ACHN (cell line): ENCODE measurements at regions not wholly inside any gene's neighbourhood (a gene's known extent, or its start where the extent isn't known, plus 50 kb on each side); places are given as distances from the start of the nearest gene placed in this dataset.
"Not testable (repeated sequence)": the region's sequence is repeated elsewhere in the genome, so short reads cannot be mapped to it uniquely, and the experiment has no call there.

Experiments
- DNase-seq: peaks from one replicate; pipeline ENCODE4 v3.0.0-alpha.2; 2015
- in situ Hi-C: cut with HindIII; loops from 2 replicates; pipeline ENCODE4 v1.10.0; 2017; ENCODE audit warnings: low sequenced_read_pairs, low pct_ligation_motif_present, low pct_unique_long_range_greater_than_20kb

DNA sequence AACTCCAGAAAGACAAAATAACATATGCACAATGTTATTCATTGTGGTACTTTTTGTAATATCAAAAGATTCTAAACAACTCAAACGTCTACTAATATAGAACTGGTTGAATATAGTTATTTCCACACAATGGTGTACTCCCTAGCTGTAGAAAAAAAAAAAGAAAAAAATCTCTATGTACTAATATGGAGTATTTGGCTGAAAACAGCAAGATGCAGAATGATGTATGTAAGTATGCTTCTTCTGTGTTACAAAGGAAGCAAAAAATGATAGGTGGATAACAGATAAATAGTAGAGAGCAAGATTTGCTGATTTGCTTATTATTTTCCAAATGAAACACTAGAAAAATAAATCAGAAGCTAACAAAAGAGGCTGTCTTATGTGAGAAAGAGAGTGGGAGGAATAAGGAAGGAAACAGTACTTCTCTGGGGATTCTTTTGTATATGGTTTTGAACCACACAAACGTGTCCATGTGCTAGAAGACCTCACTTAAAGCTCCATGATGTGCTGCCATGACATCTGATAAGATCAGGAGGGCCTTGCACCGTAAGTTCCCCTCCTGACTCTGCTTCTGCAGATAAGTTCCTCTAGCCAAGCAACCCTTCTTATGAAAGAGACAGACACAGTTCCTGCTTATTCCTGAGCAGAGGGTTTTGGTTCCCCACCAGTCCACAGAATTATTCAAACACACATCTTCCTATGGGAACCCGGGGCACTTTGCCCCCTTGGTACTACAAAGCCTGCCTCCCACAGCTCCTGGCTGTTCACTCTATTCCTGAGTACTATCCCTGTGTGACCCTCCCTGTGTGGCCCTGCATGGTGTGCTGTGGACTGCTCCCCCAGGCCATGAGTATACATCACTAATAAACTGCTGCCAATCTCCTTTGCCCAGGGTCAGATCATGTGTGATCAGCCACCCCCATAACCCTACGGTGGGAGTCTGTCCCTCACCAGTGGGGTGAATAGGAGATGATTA, 159.1 kb downstream of the CCDC71L start:
- in situ Hi-C loops, result no loop called here
- no peak for DNase-seq

DNA sequence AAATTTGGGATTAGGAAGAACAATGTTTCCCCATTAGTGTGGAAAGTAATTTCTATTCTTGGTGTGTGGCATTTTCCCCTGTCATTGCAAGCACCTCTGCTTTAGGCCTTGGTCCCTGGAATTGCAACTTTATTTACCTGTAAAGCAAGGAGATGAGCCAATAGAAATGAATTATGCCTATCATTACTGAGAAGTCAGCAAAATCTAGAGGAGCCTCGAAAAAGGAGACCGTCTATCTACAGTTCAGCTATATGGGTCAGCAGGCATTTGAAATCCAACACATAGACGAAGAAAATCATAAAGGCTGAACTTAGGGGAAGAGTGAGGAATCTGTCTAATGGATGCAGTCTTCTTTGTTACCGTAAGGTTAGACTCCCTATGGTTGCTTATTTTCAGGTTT, 161.1 kb downstream of the CCDC71L start:
- in situ Hi-C loops, result no loop called here

DNA sequence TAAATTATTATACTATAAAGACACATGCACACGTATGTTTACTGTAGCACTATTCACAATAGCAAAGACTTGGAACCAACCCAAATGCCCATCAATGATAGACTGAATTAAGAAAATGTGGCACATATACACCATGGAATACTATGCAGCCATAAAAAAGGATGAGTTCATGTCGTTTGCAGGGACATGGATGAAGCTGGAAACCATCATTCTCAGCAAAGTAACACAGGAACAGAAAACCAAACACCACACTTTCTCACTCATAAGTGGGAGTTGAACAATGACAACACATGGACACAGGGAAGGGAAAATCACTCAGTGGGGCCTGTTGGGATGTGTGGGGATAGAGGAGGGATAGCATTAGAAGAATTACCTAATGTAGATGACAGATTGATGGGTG, 163.0 kb downstream of the CCDC71L start:
- DNase-seq, in situ Hi-C loops: not testable (repeated sequence)

More for the DNA sequence above, 161.1 kb downstream of the CCDC71L start:
- no peak for DNase-seq

DNA sequence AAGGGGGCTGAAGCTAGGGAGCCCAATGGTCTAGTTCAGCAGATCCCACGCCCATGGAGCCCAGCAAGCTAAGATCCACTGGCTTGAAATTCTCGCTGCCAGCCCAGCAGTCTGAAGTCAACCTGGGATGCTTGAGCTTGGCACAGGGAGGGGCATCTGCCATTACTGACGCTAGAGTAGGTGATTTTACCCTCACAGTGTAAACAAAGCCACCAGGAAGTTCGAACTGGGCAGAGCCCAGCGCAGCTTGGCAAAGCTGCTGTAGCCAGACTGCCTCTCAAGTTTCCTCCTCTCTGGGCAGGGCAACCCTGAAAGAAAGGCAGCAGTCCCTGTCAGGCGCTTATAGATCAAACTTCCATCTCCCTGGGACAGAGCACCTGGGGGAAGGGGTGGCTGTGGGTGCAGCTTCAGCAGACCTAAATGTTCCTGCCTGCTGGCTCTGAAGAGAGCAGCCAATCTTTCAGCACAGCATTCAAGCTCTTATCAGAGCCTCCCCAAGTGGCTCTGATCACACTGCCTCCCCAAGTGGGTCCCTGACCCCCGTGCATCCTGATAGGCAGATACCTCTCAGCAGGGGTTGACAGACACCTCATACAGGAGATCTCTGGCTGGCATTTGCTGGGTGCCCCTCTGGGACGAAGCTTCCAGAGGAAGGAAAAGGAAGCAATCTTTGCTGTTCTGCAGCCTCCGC, 167.8 kb downstream of the CCDC71L start:
- in situ Hi-C loops, result no loop called here
- no peak for DNase-seq

DNA sequence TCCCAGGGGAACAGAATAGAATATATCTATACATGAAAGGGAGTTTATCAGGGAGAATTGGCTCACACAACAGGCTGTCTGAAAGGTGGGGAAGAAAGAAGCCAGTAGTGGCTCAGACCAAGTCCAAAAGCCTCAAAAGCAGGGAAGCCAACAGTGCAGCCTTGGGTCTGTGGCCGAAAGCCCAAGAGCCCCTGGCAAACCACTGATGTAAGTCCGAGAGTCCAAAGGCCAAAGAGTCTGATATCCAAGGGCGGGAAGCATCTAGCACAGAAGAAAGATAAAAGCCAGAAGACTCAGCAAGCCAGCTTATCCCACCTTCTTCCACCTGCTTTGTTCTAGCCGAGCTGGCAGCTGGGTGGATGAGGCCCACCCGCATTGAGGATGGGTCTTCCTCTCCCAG, 172.5 kb downstream of the CCDC71L start:
- in situ Hi-C loops, result no loop called here
- no peak for DNase-seq

DNA sequence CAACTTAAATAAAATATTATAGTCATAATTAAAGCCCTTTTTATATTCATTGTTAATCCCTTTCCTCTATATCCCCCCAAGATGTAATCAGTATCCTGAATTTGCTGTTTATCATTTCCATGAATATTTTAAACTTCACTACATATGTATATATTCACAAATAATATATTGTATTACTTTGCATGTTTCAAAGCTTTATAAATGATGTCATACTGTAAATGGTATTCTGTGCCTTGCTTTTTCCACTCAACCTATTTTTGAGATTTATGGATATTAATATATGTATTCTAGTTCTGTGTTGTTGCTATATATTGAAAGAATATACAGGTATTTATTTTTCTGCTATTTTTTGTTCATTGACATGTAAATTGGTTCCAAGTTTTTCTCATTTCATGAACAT, 173.1 kb downstream of the CCDC71L start:
- in situ Hi-C loops, result no loop called here

DNA sequence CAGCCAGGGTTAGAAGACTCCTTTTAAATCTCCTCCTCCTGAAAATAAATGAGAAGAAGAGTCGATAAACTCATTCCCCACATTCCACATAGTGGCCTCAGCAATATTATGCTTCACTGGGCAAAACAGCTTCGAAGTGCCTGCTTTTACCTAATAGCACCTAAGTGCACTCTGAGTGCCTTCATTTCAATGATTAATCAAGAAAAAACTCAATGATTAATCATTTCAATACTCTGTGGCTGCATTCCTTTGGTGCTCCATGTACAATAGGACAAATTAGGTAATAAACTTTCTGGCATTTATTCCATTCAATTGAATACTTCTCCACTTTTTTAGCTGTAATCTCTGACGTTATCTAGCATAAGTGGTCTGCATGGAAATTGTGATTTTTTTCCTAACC, 174.6 kb downstream of the CCDC71L start:
- in situ Hi-C loops, result no loop called here
- DNase-seq, result peak; percentile 95

More for the DNA sequence above, 173.1 kb downstream of the CCDC71L start:
- no peak for DNase-seq

DNA sequence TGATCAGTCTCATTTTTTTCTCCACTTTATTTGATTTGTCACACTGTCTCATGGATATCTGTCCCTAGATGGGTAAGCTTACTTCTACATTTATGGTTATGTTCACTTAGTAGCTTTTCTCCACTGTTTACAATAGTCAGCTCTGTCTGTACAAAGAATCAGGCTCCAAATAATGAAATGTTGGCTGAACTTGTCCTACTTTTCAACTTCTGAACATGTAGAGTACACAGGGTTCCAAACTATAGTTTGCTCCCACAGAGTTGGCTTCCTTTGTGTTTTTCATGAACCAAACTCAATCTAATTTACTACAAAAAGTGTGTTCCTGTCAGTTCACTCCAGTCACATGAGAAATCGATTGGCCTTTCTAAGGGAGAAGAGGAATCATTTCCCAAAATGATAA, 175.0 kb downstream of the CCDC71L start:
- no peak for DNase-seq
- in situ Hi-C loops, result no loop called here

DNA sequence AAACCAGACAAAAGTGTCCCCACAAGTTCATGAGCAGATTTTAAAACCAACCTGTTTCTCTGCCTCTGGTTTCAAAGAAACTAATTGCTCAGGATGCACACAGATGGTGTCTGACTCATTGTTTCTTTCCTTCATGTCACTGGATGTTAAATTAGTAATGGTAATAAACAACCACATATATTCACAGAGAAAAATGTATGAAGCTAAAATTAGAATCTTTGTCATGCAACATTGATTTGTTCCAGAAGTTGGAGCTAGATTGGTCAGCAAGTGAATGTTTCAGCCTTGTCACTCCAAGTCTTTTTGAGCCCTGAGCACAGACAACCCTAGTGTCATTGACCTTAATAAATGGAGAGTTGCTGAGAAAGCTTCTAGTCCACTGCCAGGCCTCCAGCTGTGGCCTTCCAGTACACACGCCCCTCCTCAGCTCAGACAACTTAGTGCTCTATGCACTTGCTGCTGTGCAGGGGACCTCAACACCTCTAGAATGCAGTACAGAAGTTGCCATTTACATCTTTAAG, 175.9 kb downstream of the CCDC71L start:
- in situ Hi-C loops, result no loop called here
- DNase-seq, result peak; percentile 47

DNA sequence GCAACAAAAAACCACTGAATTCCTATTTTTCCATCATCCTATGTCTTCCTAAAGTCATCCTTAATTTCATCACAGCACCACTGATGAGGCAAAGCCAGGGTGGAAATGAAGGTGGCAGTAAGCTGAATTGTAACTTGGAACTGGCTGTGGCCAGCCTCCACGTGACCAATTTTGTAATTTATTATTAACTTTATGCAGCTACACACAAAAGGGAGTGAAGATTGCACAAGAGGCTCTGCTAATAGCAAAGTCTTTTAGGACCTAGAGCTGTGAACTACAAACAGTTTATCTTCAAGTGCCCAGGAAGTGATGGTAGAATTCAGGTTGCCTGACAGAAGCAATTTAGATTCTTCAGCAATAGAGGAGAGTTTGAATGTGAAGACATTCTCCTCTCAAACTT, 176.4 kb downstream of the CCDC71L start:
- peak; percentile 73 for DNase-seq
- in situ Hi-C loops, result no loop called here

DNA sequence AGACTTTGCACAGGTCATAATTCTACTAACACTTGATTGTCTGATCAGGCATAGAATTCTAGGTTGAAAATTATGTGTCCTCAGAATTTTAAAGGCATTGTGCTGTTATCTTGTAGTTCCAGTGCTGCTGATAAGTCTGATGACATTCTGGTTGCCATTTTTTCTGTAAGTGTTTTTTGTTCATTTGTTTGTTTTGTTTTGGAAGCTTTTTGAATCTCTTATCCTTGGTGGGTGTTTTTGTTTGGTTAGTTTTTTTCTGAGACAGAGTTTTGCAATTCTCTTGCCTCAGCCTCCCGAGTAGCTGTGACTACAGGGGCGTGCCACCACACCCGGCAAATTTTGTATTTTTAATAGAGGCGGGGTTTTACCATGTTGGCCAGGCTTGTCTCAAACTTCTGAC, 178.9 kb downstream of the CCDC71L start:
- in situ Hi-C loops, result no loop called here
- no peak for DNase-seq

DNA sequence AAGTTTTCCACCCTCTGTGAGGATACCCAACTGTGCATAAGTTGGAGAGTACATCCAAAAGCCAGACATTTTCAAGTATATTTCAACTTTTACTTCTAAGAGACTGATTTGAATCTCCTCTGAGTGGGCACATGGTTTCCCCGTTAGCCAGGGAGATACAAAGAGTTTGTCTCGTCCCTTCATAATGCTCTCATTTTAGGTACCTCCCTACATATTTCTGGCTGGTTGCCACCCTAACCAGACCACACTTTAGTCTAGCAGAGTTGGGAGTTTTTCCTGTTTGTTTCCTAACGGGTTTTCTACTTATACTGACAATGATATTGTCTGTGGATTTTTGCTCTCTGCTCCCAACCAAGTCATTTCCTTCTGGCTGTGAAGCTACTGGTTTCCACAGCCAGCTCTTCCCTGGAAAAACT, 180.3 kb downstream of the CCDC71L start:
- in situ Hi-C loops, result no loop called here
- DNase-seq, result no peak

DNA sequence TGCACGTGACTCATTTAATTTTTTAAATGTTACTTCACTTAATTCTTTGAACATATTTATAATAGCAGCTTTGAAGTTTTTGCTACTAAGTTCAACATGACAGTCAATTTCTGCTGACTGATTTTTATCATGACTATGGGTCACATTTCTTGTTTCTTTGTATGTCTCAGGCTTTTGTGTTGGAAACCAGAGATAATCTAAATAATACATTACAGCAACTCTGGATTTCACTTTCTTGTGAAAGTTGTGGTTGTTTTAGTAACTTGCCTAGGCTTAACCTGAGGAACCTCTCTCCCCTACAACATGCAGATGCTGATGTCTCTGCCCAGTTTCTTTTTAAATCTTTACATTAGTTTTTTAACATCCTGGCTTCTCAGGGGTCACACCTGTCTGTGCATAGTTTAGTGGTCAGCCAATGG, 180.8 kb downstream of the CCDC71L start:
- no peak for DNase-seq
- in situ Hi-C loops, result no loop called here

DNA sequence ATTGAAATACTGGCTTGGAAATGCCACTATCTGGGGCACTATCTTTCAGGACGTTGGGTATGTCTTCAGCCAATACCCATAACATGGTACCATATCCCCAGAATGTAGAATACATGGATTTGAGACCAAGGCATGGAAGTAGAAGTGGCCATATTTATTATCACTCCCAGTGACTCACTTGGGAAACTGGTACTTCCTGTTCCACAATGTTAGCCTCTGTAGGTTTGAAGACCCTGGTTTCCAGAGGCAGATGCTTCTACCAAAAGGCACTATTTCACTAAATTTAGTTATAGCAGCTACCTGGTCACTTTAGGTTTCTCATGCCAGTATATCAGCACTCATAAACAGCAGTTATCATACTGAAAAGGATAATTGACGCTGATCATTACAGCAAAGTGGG, 184.2 kb downstream of the CCDC71L start:
- in situ Hi-C loops, result no loop called here
- DNase-seq, result no peak

DNA sequence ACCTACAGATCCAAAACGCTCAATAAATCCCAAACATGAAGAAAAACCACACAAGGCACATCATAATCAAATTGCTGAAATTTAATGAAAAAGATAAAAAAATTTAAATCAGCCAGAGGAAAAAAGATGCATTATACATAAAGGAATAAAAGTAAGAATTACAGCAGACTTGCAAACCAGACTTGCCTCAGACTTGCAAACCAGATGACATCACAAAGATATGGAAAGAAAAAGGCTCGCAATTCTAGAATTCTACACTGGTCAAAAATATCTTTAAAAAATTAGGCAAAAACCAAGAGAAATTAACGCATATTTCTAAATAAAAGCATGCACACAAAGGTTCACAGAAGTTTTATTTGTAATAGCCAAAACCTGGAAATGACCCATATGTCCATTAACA, 188.0 kb upstream of the NAMPT start:
- no peak for DNase-seq
- in situ Hi-C loops, result no loop called here

DNA sequence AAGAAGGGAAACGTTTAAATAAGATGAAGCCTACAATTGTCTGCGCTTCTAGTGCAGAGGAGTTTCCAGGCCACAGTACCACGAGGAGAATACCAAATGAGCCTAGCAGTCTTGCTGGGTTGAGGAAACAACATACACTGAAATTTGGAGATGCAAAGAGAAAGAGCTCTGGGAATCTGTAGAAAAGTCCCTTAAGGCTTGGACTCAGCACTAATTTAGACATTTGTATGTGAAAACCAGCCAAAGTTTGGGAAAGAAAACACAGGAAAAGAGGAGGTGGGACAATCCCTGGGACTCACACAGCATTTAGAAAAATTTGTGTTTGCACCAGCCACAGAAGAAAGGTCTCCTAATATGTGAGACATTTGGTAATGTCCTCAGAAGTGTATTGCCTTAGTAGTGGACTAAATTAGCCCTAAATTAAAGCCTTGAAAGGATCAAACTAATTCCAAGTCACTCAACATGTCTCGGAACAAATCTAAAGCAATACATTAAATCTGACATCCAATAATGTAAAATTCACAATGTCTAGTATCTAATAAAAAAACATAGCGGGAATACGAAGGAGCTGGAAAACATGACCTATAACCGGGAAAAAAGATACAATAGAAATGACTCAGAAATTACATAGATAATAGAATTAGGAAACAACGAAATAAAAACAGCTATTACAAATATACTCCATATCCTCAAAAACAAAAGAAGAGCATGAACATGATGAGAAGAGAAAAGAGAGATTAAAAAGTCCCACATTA, 187.1 kb upstream of the NAMPT start:
- in situ Hi-C loops, result no loop called here
- no peak for DNase-seq

DNA sequence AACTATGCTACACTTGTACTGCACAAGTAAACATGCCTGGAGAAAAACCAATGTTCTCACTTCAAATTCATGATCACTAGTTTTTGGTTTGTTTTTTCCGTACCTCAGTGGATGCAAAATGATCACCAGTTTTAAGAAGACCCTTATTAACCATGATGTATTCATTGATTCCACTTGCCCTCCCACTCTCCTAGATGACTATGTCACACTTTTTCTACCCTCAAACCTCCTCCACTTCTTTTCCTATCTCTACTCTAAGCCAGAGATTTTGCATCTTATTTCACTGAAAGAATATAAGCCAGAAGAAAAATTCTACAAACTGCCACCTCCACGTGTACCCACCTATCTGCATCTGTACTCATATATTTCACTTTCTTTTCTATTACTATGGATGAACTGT, 186.2 kb upstream of the NAMPT start:
- DNase-seq, result no peak
- in situ Hi-C loops, result no loop called here

DNA sequence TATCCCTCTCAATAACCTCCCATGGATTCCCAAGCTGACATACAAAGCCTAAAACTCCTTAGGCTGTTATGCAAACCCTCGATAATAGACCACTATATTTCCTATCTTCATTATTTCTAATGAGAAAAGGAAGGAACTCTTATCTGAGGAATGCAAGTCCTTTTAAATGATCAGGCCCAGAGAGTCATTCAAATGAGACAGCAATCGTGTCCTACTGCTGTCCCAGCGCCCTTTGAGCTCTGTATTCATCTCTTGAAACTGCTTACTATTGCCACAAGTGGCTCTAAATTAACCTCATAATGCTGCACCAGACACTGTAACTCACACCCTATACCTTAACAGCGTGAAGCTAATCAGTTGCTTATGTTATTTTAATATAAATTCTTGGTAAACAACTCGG, 182.1 kb upstream of the NAMPT start:
- in situ Hi-C loops, result no loop called here
- DNase-seq, result no peak
